CD4-positive, alpha-beta T cell treated with Interleukin-15 for 1 hour (primary cell): ENCODE measurements at regions not wholly inside any gene's neighbourhood (a gene's known extent, or its start where the extent isn't known, plus 50 kb on each side); places are given as distances from the start of the nearest gene placed in this dataset.
"Not testable (repeated sequence)": the region's sequence is repeated elsewhere in the genome, so short reads cannot be mapped to it uniquely, and the experiment has no call there.

Source experiments
- DNase-seq: peaks from one replicate; pipeline ENCODE4 v3.0.0-alpha.2; 2020

- no peak for DNase-seq
These were observed 147.6 kb upstream of the NR2F2 start for GRCh38 chr15:96182736-96183513.

- no peak for DNase-seq
These were observed 147.0 kb upstream of the NR2F2 start for GRCh38 chr15:96183514-96183850.

- no peak for DNase-seq
These were observed 146.6 kb upstream of the NR2F2 start for GRCh38 chr15:96183867-96184266.

- DNase-seq: no peak
These were observed 146.2 kb upstream of the NR2F2 start for GRCh38 chr15:96184297-96184696.

GRCh38 chr15:96186105-96186504, 144.4 kb upstream of the NR2F2 start:
- no peak for DNase-seq

- no peak for DNase-seq
These were observed 142.9 kb upstream of the NR2F2 start for GRCh38 chr15:96187341-96188305.

GRCh38 chr15:96197721-96198120, 132.8 kb upstream of the NR2F2 start:
- no peak for DNase-seq

GRCh38 chr15:96199111-96199510, 131.4 kb upstream of the NR2F2 start:
- DNase-seq: no peak

- DNase-seq: no peak
These were observed 130.0 kb upstream of the NR2F2 start for GRCh38 chr15:96200357-96200967.

GRCh38 chr15:96201696-96202095, 128.8 kb upstream of the NR2F2 start:
- no peak for DNase-seq

- not testable (repeated sequence) for DNase-seq
These were observed 124.9 kb upstream of the NR2F2 start for GRCh38 chr15:96205588-96205987.

GRCh38 chr15:96207377-96208006, 123.0 kb upstream of the NR2F2 start:
- no peak for DNase-seq

- DNase-seq: no peak
These were observed 121.2 kb upstream of the NR2F2 start for GRCh38 chr15:96209285-96209735.

- no peak for DNase-seq
These were observed 117.5 kb upstream of the NR2F2 start for GRCh38 chr15:96213045-96213444.

GRCh38 chr15:96213896-96214295, 116.6 kb upstream of the NR2F2 start:
- DNase-seq: no peak

GRCh38 chr15:96216481-96216880, 114.0 kb upstream of the NR2F2 start:
- not testable (repeated sequence) for DNase-seq

- DNase-seq: no peak
These were observed 112.5 kb upstream of the NR2F2 start for GRCh38 chr15:96217983-96218382.

GRCh38 chr15:96218623-96219455, 111.7 kb upstream of the NR2F2 start:
- no peak for DNase-seq

- DNase-seq: no peak
These were observed 110.8 kb upstream of the NR2F2 start for GRCh38 chr15:96219681-96220080.

- DNase-seq: no peak
These were observed 109.8 kb upstream of the NR2F2 start for GRCh38 chr15:96220657-96221056.

GRCh38 chr15:96222981-96223380, 107.5 kb upstream of the NR2F2 start:
- DNase-seq: no peak

GRCh38 chr15:96223939-96224338, 106.6 kb upstream of the NR2F2 start:
- no peak for DNase-seq
